PC-3 (cell line): ENCODE measurements at regions not wholly inside any gene's neighbourhood (a gene's known extent, or its start where the extent isn't known, plus 50 kb on each side); places are given as distances from the start of the nearest gene placed in this dataset.
"Not testable (repeated sequence)": the region's sequence is repeated elsewhere in the genome, so short reads cannot be mapped to it uniquely, and the experiment has no call there.

Source experiments
- CTCF ChIP-seq: fragments of 300-600 bp; sonication (generic); conservative IDR thresholded peaks from 2 replicates; pipeline ENCODE4 v1.5.1; 2017; ENCODE audit warnings: antibody characterized with exemption, low read depth, mild to moderate bottlenecking, low read length
- EZH2 ChIP-seq: fragments of 300-600 bp; sonication (generic); IDR thresholded peaks from one replicate; pipeline ENCODE4 v1.6.1; 2017; ENCODE audit warnings: antibody characterized with exemption, mild to moderate bottlenecking, low read length; ENCODE audit not compliant: unreplicated experiment

- TF ChIP-seq CTCF, EZH2: not testable (repeated sequence)
Measured at GRCh38 chr3:87543408-87543807, 267.0 kb upstream of the POU1F1 start.
